Stimulated activated CD4-positive, alpha-beta T cell treated with anti-CD3 and anti-CD28 coated beads, Interleukin-1b, Interleukin-23, amount 100 ng/mL, for 48 hours (primary cell): ENCODE measurements at regions not wholly inside any gene's neighbourhood (a gene's known extent, or its start where the extent isn't known, plus 50 kb on each side); places are given as distances from the start of the nearest gene placed in this dataset.
"Not testable (repeated sequence)": the region's sequence is repeated elsewhere in the genome, so short reads cannot be mapped to it uniquely, and the experiment has no call there.

Source experiments
- DNase-seq: peaks from one replicate; pipeline ENCODE4 v3.0.0-alpha.2; 2020

- peak; percentile 75 for DNase-seq
These were observed 103.3 kb downstream of the TNFAIP3 start for GRCh38 chr6:137970368-137970767.

GRCh38 chr6:137973201-137973600 is 106.1 kb downstream of the TNFAIP3 start:
- no peak for DNase-seq

GRCh38 chr6:137975188-137975940 is 108.3 kb downstream of the TNFAIP3 start:
- DNase-seq: peak; percentile 24

GRCh38 chr6:137976430-137976829 is 109.4 kb downstream of the TNFAIP3 start:
- no peak for DNase-seq

- DNase-seq: no peak
These were observed 110.1 kb downstream of the TNFAIP3 start for GRCh38 chr6:137977206-137977605.

- DNase-seq: no peak
These were observed 110.8 kb downstream of the TNFAIP3 start for GRCh38 chr6:137977814-137978213.

GRCh38 chr6:137978252-137978896 is 111.3 kb downstream of the TNFAIP3 start:
- DNase-seq: peak; percentile 66

- not testable (repeated sequence) for DNase-seq
These were observed 112.2 kb downstream of the TNFAIP3 start for GRCh38 chr6:137979263-137979662.

GRCh38 chr6:137980777-137981176 is 113.7 kb downstream of the TNFAIP3 start:
- DNase-seq: no peak

- no peak for DNase-seq
These were observed 114.7 kb downstream of the TNFAIP3 start for GRCh38 chr6:137981758-137982157.

GRCh38 chr6:137982418-137983189 is 115.5 kb downstream of the TNFAIP3 start:
- no peak for DNase-seq

- DNase-seq: no peak
These were observed 116.2 kb downstream of the TNFAIP3 start for GRCh38 chr6:137983269-137983668.

- DNase-seq: no peak
These were observed 117.6 kb downstream of the PERP start for GRCh38 chr6:137989664-137990063.

- no peak for DNase-seq
These were observed 111.8 kb downstream of the PERP start for GRCh38 chr6:137995371-137995770.

GRCh38 chr6:137998461-137999019 is 108.7 kb downstream of the PERP start:
- DNase-seq: no peak

GRCh38 chr6:137999815-138000214 is 107.4 kb downstream of the PERP start:
- no peak for DNase-seq

- no peak for DNase-seq
These were observed 106.3 kb downstream of the PERP start for GRCh38 chr6:138000941-138001340.

GRCh38 chr6:138001750-138002349 is 105.4 kb downstream of the PERP start:
- peak; percentile 57 for DNase-seq

GRCh38 chr6:138004430-138005287 is 102.6 kb downstream of the PERP start:
- DNase-seq: peak; percentile 9

- no peak for DNase-seq
These were observed 101.4 kb downstream of the PERP start for GRCh38 chr6:138005846-138006245.

GRCh38 chr6:138007014-138007472 is 100.2 kb downstream of the PERP start:
- DNase-seq: peak; percentile 22

GRCh38 chr6:138008791-138009190 is 98.4 kb downstream of the PERP start:
- no peak for DNase-seq
